NK-92 treated with Interleukin-12 subunit alpha and Interleukin-12 subunit beta, amount 100 ng/mL, for 24 hours (cell line): ENCODE measurements at regions not wholly inside any gene's neighbourhood (a gene's known extent, or its start where the extent isn't known, plus 50 kb on each side); places are given as distances from the start of the nearest gene placed in this dataset.

ENCODE experiments used
- DNase-seq: peaks from one replicate; lab custom pipeline; 2025; lab: John Stamatoyannopoulos, UW

- no peak for DNase-seq
Measured at GRCh38 chr16:54475019-54475601, 188.5 kb upstream of the IRX3 start.

DNA sequence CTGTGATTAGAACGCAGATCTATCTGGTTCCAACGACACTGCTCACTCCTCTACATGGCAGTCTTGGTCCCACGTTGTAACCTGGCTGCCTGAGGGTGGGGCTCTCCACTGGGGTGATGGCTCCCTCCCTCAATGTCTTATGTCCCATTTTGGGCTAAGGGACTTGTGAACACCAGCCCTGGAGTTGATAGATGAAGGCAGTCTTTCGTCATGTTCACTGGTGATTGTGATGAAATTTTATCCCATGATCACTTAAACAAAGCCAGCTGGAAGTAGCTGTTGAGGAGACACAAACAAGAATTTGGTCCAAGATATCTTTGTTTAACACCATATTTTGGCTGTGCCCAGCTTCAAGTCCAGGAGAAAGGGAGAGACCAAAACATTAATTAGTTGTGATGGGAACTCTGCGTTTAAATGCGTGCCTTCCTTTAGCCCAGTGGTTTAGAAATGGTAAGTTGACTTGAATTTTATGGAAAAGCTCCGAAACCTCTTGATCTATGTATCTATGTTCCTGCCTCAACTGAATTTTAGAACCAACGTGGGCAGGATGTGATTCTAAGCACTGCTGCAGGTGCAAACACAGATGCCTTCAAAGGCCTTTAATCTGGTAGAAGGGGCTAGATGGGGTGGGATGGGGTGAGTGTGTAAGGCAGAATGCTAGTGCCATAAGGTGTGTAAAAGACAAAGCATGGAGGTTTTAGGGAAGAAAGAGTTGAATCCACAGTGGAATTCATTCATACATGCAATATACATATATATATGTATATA lies 186.8 kb upstream of the IRX3 start:
- DNase-seq, result no peak

DNA sequence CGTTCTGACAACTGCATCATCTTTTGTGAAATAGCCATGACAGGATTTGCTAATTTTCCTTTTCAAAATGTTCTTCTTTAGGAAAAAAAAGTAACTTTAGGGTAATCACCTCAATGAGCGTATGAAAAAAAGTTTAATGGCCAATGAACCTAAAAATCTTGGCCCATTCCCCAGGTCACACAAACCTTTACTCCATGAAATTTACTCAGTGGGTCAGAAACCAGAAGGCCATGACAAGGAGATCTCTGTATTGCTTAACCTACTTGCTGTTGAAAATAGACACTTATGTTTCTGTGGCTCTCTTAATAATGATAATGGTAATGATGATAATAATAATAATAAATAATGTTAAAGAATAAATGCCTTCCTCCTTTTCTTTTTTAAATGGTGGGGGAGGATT lies 180.8 kb upstream of the IRX3 start:
- DNase-seq, result no peak

DNA sequence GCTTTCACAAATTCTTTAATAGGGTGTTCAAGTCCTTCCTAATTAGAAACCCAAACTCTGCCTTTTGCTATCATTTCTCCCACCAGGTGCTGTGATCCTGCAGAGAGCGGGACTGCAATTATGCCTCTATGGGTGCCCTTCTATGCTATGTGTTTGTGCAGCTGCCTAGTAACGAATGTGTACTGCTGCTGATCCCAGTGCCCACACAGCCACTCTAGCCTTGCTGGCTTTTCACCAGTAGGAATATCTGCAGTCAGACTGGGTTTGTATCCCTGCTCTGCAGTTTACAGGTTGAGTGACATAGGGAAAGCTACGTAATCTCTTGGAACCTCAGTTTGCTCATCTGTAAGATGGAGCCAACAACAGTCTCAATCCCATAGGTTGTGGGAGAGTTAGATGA lies 179.6 kb upstream of the IRX3 start:
- DNase-seq, result no peak

DNA sequence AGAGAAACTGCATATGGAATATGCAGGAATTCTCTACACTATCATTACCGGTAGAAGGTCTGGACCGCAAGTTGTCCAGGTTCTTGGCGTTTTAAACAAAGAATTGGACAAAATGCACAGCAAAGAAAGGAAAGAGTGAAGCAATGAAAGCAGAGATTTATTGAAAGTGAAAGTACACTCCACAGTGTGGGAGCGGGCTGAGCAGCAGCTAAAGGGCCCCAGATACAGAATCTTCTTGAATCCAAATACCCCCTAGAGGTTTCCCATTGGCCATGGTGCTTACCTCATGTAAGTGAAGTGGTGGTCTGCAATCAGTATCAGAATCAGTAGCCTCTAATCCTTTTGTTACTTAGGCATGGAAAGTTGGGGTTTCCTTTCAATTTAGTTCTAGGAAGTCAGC lies 178.5 kb upstream of the IRX3 start:
- no peak for DNase-seq

GRCh38 chr16:54462771-54463170 lies 176.2 kb upstream of the IRX3 start:
- no peak for DNase-seq

GRCh38 chr16:54462151-54462651 lies 175.6 kb upstream of the IRX3 start:
- DNase-seq, result no peak

- DNase-seq, result no peak
Measured at GRCh38 chr16:54460263-54460860, 173.8 kb upstream of the IRX3 start.

DNA sequence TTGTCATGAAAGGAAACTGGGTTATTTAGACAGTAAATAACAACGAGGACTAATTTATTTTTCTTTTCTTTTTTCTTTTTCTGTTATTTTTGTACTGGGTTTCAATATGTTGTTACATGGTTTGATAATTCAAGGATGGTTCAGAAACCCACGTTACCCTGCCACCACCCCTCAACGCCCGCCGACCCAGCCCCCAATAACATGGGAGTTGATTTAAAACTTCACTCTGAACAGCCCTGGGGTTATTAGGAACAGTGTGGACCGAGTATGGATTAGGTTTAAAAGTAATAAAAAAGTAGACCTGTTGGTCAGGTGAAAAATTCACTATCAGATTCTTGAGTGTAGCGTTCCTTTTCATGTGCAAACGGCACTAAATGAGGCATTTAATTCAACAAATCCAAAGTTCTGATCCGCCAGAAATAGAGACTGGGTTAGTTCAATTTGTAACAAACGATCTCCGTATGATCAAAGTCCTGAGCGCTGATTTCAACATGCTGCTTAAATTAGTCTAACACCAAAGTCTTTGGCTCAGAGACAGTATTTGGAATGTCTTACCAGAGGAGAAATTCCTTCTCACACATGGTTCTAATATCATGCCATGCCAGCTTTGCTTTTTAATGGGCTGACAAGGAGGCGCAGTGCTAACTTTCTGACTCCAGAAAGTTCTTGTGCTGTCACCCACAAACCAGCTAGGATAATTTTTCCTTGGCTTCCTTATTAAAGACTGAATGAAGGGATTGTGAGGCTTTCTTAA lies 173.1 kb upstream of the IRX3 start:
- no peak for DNase-seq

DNA sequence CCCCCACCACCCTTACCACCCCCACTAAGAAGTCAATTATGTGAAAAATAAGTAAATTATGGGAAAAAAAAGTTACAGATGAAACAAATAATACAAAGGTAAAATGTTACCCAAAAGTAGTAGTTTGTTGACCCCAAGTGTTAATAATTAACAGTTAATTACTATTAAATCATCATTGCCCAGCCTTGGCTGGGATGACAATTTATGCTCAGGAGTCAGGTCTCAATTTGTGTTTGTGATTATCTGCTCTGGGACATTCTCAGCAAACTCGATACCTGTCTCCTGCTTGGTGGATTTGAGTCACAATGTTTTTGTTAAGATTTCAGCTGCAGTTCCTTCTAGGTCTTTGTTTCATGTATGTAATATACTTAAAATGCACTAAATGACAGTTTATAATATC lies 172.3 kb upstream of the IRX3 start:
- no peak for DNase-seq

- DNase-seq, result no peak
Measured at GRCh38 chr16:54456291-54456690, 169.7 kb upstream of the IRX3 start.

DNA sequence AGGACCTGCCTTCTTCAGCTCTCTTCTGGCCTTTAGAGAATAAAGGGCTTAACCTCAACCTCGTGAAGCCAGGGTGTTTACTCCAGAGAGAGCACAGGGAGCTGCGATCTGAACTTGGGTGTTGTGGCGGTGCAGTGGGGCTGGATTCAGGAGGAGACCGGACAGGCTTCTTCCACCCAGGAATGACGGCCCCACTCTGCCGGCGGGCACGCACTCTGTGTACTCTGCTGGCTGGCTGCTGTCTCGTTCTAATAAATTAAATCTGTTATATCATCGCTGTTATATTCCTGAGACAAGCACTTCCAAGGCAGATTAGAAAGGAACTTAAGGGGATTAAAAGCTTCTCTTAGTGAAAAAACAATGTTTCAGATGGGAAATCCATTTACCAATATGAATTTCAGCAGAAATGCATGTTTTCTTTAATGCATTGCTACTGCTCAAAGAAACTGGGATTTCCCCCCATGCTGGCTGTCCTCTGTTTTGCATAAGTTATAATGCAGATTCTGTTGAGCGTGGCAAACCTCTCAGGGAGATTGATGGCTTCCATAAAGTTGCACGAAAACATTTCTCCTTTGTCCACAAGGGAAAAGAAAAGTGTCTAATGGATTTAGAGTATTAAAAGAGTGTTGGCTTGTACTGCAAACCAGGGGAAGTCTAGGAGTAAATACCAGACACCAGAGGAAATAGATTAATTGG lies 168.6 kb upstream of the IRX3 start:
- DNase-seq, result no peak

- no peak for DNase-seq
Measured at GRCh38 chr16:54454616-54455015, 168.0 kb upstream of the IRX3 start.

GRCh38 chr16:54453871-54454270 lies 167.3 kb upstream of the IRX3 start:
- no peak for DNase-seq

GRCh38 chr16:54447576-54448440 lies 161.2 kb upstream of the IRX3 start:
- DNase-seq, result peak; percentile 23

- DNase-seq, result no peak
Measured at GRCh38 chr16:54446639-54447038, 160.1 kb upstream of the IRX3 start.

DNA sequence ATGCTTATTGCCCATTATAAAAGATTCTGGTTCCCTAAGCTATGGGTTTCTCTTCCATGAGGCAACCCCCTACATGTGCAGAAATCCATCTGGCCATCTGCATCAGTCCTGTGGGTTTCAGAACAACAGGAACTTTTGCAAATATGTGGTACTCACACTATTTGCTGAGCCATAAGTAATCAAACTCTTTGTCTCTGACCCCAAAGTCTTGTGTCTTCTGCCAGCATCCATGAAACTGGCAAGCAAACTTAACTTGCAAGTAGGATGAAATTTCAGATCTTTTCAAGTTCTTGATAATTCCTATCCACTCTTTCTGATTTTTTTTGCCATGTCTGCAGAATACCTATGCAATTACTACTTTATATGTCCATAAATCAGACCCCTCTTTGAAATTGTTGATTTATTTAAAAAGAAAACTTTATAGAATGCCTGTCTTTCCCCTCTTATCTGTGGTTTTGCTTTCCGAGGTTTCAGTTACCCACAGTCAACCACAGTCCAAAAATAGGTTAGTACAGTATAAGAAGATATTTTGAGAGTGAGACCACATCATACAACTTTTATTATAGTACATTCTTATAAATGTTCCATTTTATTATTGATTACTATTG lies 158.4 kb upstream of the IRX3 start:
- DNase-seq, result no peak

- no peak for DNase-seq
Measured at GRCh38 chr16:54443839-54444238, 157.3 kb upstream of the IRX3 start.

GRCh38 chr16:54443352-54443751 lies 156.8 kb upstream of the IRX3 start:
- no peak for DNase-seq

GRCh38 chr16:54442864-54443263 lies 156.3 kb upstream of the IRX3 start:
- no peak for DNase-seq

DNA sequence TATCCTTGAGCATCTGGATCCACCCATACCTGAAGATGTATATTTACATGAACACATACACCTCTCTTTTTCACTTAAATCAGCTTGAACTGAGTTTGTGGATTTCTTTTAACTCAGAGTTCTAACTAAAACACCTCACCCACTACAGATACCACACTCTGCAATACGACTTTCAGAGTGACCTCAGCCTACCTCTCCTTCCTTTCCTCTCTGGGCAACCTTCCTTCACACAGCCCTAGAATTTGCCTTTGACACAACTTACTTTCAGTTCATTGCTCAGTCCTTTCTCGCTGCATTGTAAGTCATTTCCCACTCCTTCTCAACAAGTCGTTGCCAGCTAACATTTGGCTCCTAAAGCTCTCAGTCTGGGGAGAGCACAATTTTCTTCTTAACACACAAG lies 151.9 kb upstream of the IRX3 start:
- DNase-seq, result no peak
